Keratinocyte (primary cell): ENCODE measurements at regions not wholly inside any gene's neighbourhood (a gene's known extent, or its start where the extent isn't known, plus 50 kb on each side); places are given as distances from the start of the nearest gene placed in this dataset.

Experiments used
- DNase-seq: peaks from one replicate; pipeline ENCODE4 v3.0.0-alpha.2; 2011; ENCODE audit warnings: low read depth, missing footprints, low spot score
- FAIRE-seq: peaks from 2 replicates; lab custom pipeline; 2011; peaks lifted over from hg19 to GRCh38; lab: Jason Lieb, UNC
- H2AFZ ChIP-seq: 2 replicates; pipeline ENCODE4 v1.6.0; 2012; ENCODE audit warnings: low read length, control low read depth, inconsistent platforms; ENCODE audit not compliant: control insufficient read depth
- H3K27ac ChIP-seq: 2 replicates; pipeline ENCODE4 v1.5.1; 2011; ENCODE audit warnings: low read length; ENCODE audit not compliant: control insufficient read depth, insufficient read depth
- H3K27me3 ChIP-seq: 3 replicates; pipeline ENCODE4 v1.6.0; 2011; ENCODE audit warnings: low read length; ENCODE audit not compliant: control insufficient read depth, insufficient read depth; ENCODE audit errors: extremely low read depth
- H3K36me3 ChIP-seq, 2 experiments: 2 replicates in 1 of 2; 3 replicates in 1 of 2; pipeline ENCODE4 v1.5.1; 2011; ENCODE audit warnings: low read length in 2 of 2, mild to moderate bottlenecking in 1 of 2; ENCODE audit not compliant: control insufficient read depth in 2 of 2, insufficient read depth in 2 of 2; ENCODE audit errors: extremely low read depth in 1 of 2
- H3K4me1 ChIP-seq: 3 replicates; pipeline ENCODE4 v1.5.1; 2011; ENCODE audit warnings: low read length; ENCODE audit not compliant: control insufficient read depth, insufficient read depth; ENCODE audit errors: extremely low read depth
- H3K4me2 ChIP-seq: 3 replicates; pipeline ENCODE4 v1.6.0; 2011; ENCODE audit warnings: low read depth, low read length; ENCODE audit not compliant: control insufficient read depth, insufficient read depth; ENCODE audit errors: extremely low read depth
- H3K4me3 ChIP-seq, 3 experiments: fragments of 200-600 bp in 1 of 3; sonication (generic) in 1 of 3; 2 replicates in 2 of 3; 3 replicates in 1 of 3; pipeline ENCODE4 v1.5.1; 2011 to 2016; ENCODE audit warnings: low read length in 3 of 3, mild to moderate bottlenecking in 3 of 3, control low read depth in 2 of 3, inconsistent platforms in 1 of 3, low read depth in 1 of 3, mixed read lengths in 1 of 3, mixed run types in 1 of 3, moderate library complexity in 1 of 3; ENCODE audit not compliant: control insufficient read depth in 2 of 3, insufficient read depth in 2 of 3; ENCODE audit errors: extremely low read depth in 1 of 3
- H3K79me2 ChIP-seq: 2 replicates; pipeline ENCODE4 v1.6.0; 2012; ENCODE audit warnings: low read length; ENCODE audit not compliant: control insufficient read depth, insufficient read depth
- H3K9ac ChIP-seq: 3 replicates; pipeline ENCODE4 v1.6.0; 2011; ENCODE audit warnings: low read length; ENCODE audit not compliant: control insufficient read depth, insufficient read depth; ENCODE audit errors: extremely low read depth
- H3K9me1 ChIP-seq: 3 replicates; pipeline ENCODE4 v1.6.0; 2011; ENCODE audit warnings: low read length; ENCODE audit not compliant: control insufficient read depth, insufficient read depth; ENCODE audit errors: extremely low read depth
- H3K9me3 ChIP-seq: 2 replicates; pipeline ENCODE4 v1.5.1; 2012; ENCODE audit warnings: low read depth, low read length; ENCODE audit not compliant: control insufficient read depth
- H4K20me1 ChIP-seq: 3 replicates; pipeline ENCODE4 v1.6.0; 2011; ENCODE audit warnings: low read length; ENCODE audit not compliant: control insufficient read depth, insufficient read depth; ENCODE audit errors: extremely low read depth
- CTCF ChIP-seq, 3 experiments: IDR thresholded peaks in 1 of 3; conservative IDR thresholded peaks in 1 of 3; optimal IDR thresholded peaks in 1 of 3; 2 replicates in 2 of 3; 3 replicates in 1 of 3; pipeline versions ENCODE3 to v1.5.1; 2011; ENCODE audit warnings: low read length in 3 of 3, mild to moderate bottlenecking in 3 of 3, moderate library complexity in 2 of 3, control low read depth in 1 of 3, inconsistent platforms in 1 of 3; ENCODE audit not compliant: insufficient read depth in 2 of 3; ENCODE audit errors: extremely low read depth in 1 of 3
- EZH2 ChIP-seq: IDR thresholded peaks from one replicate; pipeline ENCODE4 v1.6.1; 2012; ENCODE audit warnings: inconsistent platforms, mild to moderate bottlenecking, low read length, moderate library complexity
- dilution Hi-C: fragments of 300-500 bp; cut with MboI; formaldehyde crosslinking; loops from one replicate; pipeline ENCODE4 v1.7.0; 2020; ENCODE audit warnings: low sequenced_read_pairs; ENCODE audit not compliant: extremely low pct_ligation_motif_present

DNA sequence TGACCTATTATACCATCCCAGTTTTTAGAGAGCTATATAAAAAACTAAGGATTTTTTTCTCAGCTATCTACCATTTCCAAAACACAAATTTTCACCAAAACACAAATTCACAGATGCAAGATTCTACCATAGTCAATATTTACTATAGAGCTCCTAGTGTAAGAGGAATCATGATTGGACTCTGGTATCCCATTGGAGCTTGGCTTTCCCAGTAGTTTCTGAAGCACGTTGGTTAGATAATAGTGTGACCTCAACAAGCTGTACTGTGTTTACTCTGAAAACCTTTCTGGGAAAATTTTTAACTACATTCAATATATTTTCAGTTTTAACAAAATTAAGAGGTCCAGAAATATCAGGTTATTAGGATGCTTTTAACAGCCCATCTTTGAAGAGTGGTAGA, 660.6 kb upstream of the SLC10A2 start:
- no peak overlapping the region for H2AFZ ChIP-seq
- no peak overlapping the region for H3K27ac ChIP-seq
- no peaks in the 10 kb centered on the region for H3K79me2 ChIP-seq
- dilution Hi-C loops, result no loop called here
- no peaks in the 10 kb centered on the region for H3K36me3 ChIP-seq
- H4K20me1 ChIP-seq, result no peaks in the 10 kb centered on the region
- no peaks in the 10 kb centered on the region for H3K9me3 ChIP-seq
- no peak overlapping the region for H3K4me2 ChIP-seq
- TF ChIP-seq CTCF (optimal IDR thresholded peaks at IDR 0.05 in 1 of 3, IDR thresholded peaks at IDR 0.05 in 1 of 3, conservative IDR thresholded peaks at IDR 0.05 in 1 of 3; ENCODE audit: extremely low read depth in 1 of 3, insufficient read depth in 2 of 3, low read length in 3 of 3) (no peak), EZH2 (no peak)
- no peaks in the 10 kb centered on the region for H3K4me1 ChIP-seq
- H3K4me3 ChIP-seq, result no peak overlapping the region
- no peaks in the 10 kb centered on the region for H3K9me1 ChIP-seq
- H3K9ac ChIP-seq, result no peak overlapping the region
- no peaks in the 10 kb centered on the region for H3K27me3 ChIP-seq
- FAIRE-seq, result no peak
- DNase-seq, result no peak

GRCh38 chr13:103716718-103717117, 650.5 kb upstream of the SLC10A2 start:
- H3K27me3 ChIP-seq, result no peaks in the 10 kb centered on the region
- H3K4me3 ChIP-seq, result no peak overlapping the region
- H3K36me3 ChIP-seq, result no peaks in the 10 kb centered on the region
- H4K20me1 ChIP-seq, result no peaks in the 10 kb centered on the region
- TF ChIP-seq CTCF (optimal IDR thresholded peaks at IDR 0.05 in 1 of 3, IDR thresholded peaks at IDR 0.05 in 1 of 3, conservative IDR thresholded peaks at IDR 0.05 in 1 of 3; ENCODE audit: extremely low read depth in 1 of 3, insufficient read depth in 2 of 3, low read length in 3 of 3) (no peak), EZH2 (no peak)
- dilution Hi-C loops, result no loop called here
- no peak overlapping the region for H3K27ac ChIP-seq
- FAIRE-seq, result no peak
- no peak for DNase-seq
- no peaks in the 10 kb centered on the region for H3K9me3 ChIP-seq
- no peak overlapping the region for H2AFZ ChIP-seq
- no peak overlapping the region for H3K9ac ChIP-seq
- no peak overlapping the region for H3K4me2 ChIP-seq
- H3K9me1 ChIP-seq, result no peaks in the 10 kb centered on the region
- H3K79me2 ChIP-seq, result no peaks in the 10 kb centered on the region
- H3K4me1 ChIP-seq, result no peaks in the 10 kb centered on the region
